ENCODE measurements at regions not wholly inside any gene's neighbourhood (a gene's known extent, or its start where the extent isn't known, plus 50 kb on each side); places are given as distances from the start of the nearest gene placed in this dataset.

GRCh38 chr3:66898155-66898554 is 100.0 kb upstream of the KBTBD8 start:
- TF ChIP-seq ZFX (IDR thresholded peaks at IDR 0.05; ENCODE audit: borderline replicate concordance) (no peak), CTCF (IDR thresholded peaks at IDR 0.05) (no peak)
- no peak overlapping the region for H3K27ac ChIP-seq

GRCh38 chr3:66904336-66904735 is 93.8 kb upstream of the KBTBD8 start:
- H3K27ac ChIP-seq, result no peak overlapping the region
- TF ChIP-seq CTCF (IDR thresholded peaks at IDR 0.05) (no peak), ZFX (IDR thresholded peaks at IDR 0.05; ENCODE audit: borderline replicate concordance) (no peak)

- no peak overlapping the region for H3K27ac ChIP-seq
Measured at GRCh38 chr3:66904831-66905493, 93.1 kb upstream of the KBTBD8 start.

GRCh38 chr3:66907136-66907535 is 91.0 kb upstream of the KBTBD8 start:
- no peak for TF ChIP-seq CTCF (IDR thresholded peaks at IDR 0.05)
- TF ChIP-seq ZFX (IDR thresholded peaks at IDR 0.05; ENCODE audit: borderline replicate concordance), result no peak

More at GRCh38 chr3:66904831-66905493, 93.1 kb upstream of the KBTBD8 start:
- TF ChIP-seq ZFX (IDR thresholded peaks at IDR 0.05; ENCODE audit: borderline replicate concordance) (no peak), CTCF (IDR thresholded peaks at IDR 0.05) (no peak)

GRCh38 chr3:66910266-66911055 is 87.6 kb upstream of the KBTBD8 start:
- no peak overlapping the region for H3K27ac ChIP-seq
- TF ChIP-seq ZFX (IDR thresholded peaks at IDR 0.05; ENCODE audit: borderline replicate concordance) (no peak), CTCF (IDR thresholded peaks at IDR 0.05) (no peak)

More at GRCh38 chr3:66907136-66907535, 91.0 kb upstream of the KBTBD8 start:
- no peak overlapping the region for H3K27ac ChIP-seq

GRCh38 chr3:66912306-66912705 is 85.8 kb upstream of the KBTBD8 start:
- no peak overlapping the region for H3K27ac ChIP-seq
- TF ChIP-seq CTCF (IDR thresholded peaks at IDR 0.05) (no peak), ZFX (IDR thresholded peaks at IDR 0.05; ENCODE audit: borderline replicate concordance) (no peak)

- TF ChIP-seq CTCF (IDR thresholded peaks at IDR 0.05) (no peak), ZFX (IDR thresholded peaks at IDR 0.05; ENCODE audit: borderline replicate concordance) (no peak)
Measured at GRCh38 chr3:66922058-66922457, 76.0 kb upstream of the KBTBD8 start.

More at GRCh38 chr3:66922058-66922457, 76.0 kb upstream of the KBTBD8 start:
- H3K27ac ChIP-seq, result no peak overlapping the region
